ENCODE measurements at regions not wholly inside any gene's neighbourhood (a gene's known extent, or its start where the extent isn't known, plus 50 kb on each side); places are given as distances from the start of the nearest gene placed in this dataset.

DNA sequence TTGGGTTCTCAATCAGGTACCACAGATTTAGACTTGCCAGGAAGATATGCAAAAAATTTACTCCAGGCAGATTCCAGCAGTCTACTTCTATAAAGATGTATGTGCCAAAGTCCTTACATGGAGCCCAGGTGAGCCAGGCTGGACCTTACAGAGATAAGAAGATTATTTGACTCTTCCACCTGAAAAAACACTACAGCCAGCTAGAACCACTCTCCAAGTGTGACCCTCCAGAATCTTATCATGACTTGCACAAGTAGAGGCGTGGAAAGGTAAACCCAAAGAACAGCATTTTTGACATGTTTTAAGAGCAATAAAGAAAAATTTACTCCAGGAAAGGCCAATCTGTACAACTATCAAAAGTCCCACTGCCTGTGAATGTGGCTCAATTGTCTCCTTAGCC lies 146.8 kb upstream of the DPT start:
- no peak for DNase-seq

DNA sequence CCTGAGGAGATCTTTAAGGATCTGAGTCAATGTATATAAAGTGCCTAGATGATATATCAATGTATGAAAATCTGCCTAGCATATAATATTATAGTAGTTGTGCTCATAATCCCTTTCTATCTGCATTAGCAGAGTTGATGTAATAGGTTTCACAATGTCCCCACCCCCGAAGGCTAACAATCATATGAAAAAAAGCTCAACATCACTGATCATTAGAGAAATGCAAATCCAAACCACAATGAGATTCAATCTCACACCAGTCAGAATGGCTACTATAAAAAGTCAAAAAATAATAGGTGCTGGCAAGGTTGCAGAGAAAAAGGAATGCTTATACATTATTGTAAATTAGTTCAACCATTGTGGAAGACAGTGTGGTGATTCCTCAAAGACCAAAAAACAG lies 147.8 kb upstream of the DPT start:
- DNase-seq: no peak

DNA sequence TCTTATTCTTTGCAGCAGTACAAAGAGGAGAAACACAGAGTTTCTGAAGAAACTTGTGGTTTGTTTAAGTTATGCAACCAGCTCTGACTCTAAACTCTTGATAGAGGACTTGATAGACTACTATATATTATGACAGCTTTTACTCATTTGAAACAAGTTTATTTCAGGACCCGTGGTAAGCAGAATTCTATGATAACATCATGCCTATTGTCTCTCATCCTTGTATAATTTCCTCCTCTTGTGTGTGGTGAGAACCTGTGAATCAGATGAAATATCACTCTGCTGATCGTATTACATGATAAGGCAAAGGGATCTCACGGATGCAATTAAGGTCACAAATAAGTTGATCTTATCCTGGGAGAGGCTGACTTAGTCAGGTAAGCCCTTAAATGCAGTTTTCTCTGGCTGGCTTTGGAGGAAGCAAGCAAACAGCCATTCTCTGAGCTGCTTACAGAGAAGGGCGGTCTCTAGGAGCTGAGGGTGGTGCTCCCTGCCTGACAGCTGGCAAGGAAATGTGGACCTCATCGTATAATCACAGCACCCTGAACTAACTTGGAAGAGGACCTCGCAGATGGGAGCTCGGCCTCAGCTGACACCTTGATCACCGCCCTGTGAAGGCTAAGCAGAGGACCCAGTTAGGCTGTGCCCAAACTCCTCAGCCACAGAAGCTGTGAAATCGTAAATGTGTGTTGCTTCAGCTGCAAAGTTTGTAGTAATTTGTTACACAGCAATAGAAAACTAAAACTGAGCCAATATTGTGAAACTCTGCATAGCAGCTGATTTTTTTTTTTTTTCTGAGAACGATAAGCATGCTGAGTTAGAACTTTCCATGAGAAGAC lies 151.1 kb upstream of the DPT start:
- DNase-seq: no peak

DNA sequence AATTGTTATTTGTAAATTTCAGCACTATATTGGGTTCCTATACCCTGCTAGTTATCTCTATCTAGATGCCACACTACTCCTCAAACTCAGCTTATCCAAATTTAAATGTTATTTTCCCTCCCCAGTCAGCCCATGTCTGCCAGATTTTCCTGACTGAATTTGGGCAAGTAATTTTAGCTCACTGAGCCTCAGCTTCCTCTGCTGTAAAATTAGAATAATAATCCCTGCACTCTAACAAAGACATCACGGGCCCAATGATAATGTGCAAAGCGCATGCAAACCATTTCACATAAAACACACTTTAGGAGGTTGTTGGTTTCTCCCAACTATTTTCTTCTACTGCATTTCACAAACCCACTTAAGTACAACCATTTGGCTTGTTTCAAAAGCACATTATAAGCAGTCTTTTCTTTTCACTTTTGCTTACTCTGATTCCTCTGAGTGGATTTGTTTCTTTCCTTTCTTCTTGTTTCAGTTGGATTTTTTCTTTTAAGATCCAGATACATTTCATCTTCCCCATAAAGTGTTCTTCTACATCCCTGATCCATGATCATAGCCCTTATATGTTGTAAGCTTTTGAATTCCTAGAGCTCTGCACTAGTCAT lies 152.8 kb upstream of the DPT start:
- DNase-seq: no peak

DNA sequence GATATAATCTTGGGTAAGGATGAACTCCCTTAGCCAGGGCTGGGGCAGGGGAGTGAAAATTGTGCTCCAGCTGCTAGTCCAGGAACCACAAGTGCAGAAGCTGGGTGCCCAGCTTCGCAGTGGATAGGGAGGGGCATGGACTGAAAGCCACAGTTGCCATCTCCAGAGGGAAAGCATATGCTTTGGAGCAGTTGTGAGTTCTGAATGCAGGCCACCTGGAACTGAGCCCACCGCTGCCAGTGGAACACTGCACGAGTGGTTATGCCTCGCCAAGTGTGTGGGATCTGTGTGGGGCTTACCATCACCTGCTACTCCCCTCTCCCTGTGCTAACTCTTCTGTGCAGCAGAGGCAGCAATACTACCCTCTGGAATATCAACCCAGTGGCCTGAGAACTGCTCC lies 158.4 kb upstream of the DPT start:
- no peak for DNase-seq

DNA sequence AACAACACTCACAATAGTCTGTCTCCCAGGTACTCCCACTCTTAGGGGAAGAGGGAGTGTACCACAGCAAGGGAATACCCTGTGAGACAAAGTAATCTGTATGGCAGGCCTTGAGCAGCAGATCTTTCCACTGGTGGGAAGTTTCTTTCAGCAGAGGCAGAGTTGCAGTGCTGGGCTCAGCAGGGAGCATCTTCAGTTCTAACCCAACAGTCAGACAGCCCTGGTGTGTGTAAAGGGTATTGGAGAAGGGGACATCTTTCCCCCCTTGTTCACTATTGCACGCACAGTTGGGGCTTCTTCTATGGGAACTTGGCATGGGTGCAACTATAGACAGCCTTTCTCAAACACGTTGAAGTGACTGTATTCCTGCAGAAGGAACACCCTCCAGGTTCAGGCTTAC lies 159.4 kb upstream of the DPT start:
- no peak for DNase-seq

DNA sequence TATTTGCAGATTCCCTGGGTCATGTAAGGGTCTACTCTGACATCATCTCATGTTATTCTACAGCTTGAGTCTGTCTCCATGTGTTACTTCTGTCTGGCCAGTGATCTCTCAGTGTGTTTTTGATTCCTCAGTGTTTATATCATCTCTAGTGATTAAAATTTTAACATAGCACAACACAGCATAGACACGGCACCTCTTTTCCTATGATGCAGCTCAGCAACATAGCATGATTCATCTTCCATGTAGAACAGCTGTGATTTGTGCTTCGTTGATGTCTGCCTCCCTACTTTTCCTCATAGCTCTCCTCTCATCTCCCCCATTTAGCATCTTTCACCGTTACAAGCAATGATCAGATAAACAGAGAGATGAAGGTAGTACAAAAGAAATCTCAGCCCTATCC lies 163.9 kb upstream of the DPT start:
- no peak for DNase-seq

DNA sequence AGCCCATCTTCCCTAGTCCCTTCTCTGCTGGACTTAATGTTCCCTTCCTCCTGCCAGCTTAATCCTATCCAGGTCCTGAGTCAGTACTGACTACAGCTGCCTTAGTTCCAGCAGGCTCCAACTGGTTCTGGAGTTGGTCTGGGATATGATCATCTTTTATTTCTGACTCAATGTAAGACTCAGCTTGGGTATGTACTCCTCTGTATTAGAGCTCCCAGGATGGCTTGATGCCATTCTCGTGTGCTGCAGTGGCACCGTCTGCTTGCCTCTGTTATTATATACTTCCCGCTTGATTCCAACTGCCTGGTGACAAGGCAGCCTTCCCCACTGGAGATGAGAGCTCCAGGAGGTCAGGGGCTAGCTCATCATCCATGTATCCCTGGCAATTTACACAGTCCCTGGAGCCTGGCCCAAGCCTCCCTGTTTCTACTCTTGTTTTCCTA lies 164.4 kb upstream of the DPT start:
- no peak for DNase-seq

DNA sequence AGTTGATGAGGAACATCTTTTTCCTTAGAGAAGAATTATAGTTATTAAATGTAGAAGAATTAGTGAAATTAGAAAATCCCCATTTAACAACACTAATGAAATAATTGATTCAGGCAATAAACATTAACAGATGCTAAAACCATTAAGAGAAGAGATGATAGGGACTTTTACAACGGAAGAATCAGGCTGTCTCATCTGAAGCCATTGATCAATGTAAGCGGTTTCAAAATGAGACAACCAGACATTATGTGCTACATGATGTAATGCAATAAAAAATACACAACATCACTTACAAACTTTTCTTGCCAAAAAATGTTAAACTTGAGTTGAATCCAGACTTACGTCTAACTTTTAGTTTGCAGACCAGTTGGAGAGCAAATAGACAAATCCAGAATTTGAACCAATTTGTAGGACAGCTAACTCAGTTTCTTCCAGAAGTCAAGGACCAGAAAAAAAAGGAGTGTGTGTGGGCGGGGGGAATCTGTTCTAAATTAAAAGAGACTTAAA lies 165.4 kb upstream of the DPT start:
- no peak for DNase-seq

DNA sequence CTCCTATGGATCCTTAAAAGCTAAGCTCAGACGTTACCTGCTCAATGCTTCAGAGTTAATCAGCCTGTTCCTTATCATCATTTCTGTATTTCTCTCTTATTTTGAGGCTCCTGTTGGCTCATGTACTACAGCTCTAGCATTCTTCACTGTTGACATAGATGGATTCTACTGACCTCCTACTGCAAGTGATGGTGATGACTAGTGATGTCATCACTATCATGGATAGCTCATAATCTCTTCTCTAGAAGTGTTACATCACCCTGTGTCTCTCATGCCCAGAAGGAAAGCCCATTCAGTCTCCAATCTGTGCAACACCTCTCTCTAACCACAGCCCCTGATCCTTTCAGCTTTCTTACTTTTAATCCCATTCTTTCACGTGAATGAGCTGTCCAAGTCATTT lies 168.2 kb upstream of the DPT start:
- DNase-seq: no peak

DNA sequence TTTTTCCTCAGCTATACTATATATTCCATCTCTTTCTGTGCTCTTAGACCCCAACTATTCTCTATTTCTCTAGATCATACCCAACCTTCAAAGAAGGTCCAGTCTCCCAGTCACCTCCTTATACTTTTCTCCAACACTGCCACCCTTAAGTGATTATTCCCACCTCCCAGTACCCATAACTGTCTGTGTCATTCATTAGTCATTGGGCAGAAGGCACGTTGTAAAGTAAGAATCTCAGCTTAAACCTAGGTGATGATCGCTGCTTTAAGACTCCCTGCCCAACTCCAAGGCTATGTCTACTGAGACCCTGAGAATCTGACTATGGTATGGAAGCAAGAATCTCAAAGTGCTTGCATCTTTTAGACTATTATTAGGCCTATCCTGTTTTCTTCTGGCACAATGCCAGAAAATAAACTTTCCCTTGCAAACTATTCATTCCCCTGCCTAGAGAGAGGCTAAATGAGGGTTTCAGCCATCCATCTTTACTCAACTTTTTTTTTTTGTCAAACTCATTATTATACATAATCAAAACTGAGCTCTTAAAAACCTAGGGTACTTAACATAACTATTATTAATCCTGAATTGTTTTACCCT lies 174.3 kb upstream of the DPT start:
- no peak for DNase-seq

DNA sequence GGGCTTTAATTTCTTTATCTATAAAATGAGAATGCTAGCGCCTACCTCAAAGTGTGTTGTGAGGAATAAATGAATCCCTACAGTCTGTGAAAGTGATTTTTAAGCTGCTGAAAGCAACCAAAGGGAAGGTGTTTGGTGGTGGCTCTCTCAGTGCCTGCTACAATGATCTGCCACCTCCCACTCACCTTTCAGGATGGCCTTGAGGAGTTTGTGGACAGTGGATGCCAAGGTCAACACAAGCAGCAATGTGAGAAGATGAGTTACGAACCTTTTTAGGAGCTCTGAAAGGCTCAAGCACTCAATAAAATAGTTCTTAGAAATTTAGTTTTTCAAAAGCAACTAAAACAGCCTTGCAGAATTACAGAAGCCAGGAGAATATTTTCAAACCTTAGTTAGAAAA lies 176.6 kb upstream of the DPT start:
- DNase-seq: no peak

DNA sequence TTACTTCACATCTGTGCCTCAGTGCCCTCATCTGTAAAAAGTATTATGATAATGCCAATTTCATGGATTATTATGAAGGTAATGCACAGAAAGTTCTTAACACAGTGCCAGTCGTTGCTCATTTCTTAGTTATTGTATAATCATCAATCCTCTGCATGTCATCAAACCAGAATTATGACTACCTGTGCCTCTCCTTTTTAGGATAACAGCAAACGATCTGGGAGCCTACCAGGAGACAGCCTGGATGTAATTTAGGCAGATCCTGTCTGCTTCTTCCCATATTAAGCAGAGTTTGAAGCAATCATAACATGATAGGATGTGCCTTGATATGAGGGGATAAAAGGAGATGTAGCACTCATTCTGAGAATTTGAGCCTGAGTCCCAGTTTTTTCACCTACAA lies 177.4 kb upstream of the DPT start:
- no peak for DNase-seq

DNA sequence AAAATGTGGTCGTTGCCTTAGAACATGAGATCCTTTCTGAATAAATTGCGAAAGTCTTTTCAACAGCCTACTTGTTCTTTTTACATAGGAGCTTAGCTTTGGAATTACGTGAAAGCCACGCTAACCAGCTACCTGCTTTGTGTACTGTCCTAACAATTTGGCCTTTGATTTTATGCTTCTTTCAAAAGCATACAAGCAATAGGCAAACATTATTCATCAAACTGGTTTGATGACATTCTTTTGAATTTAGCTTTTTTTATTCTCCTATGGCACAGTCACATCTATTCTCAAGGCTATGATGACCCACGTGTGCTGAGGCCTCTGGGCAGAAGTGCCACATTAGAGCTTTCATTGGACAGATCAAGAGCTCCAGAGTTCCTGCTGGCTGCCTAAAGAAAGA lies 178.0 kb upstream of the DPT start:
- no peak for DNase-seq

DNA sequence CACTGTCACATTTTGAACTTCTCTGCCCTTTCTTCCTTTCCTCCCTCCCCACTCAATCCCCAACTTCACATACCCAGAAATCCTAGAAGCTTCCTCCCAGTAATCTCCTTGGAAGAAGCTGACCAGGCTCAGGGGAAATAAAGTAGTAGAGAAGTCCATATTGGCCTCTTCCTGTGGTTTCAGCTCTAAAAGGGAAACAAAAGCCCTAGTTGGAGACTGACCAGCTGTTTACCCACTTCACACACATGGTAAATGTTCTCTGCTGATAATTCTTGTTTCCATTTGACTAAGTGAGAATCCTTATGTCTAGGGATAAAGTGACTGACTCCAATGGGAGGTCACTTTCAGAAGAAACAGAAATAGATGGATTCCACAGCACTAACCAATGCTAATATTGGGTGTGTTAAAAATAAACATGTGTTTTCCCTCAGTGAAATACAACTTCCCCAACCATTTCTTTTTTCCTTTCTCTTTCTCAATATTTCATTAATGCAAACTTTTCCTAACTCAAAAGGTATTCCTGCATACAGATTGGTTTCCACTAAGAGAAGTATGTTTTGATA lies 178.9 kb upstream of the DPT start:
- no peak for DNase-seq

DNA sequence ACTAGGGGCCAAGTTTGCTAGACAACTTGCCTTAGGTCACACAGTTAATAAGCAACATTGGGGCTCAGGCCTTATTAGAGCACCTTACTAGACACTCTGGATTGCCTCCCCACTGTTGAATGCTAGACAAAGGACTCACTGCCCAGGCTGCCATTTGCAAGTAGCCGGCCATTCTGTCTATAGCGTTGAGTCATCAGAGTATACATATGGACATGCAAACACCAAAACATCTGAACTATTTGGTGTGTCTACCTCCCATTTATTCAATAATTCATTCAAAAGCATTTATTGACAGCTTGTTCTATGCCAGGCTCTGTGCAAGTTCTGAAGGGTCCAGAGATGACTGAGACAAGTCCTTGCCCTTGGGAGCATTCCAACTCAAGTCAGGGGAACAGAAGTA lies 181.4 kb upstream of the DPT start:
- DNase-seq: no peak

DNA sequence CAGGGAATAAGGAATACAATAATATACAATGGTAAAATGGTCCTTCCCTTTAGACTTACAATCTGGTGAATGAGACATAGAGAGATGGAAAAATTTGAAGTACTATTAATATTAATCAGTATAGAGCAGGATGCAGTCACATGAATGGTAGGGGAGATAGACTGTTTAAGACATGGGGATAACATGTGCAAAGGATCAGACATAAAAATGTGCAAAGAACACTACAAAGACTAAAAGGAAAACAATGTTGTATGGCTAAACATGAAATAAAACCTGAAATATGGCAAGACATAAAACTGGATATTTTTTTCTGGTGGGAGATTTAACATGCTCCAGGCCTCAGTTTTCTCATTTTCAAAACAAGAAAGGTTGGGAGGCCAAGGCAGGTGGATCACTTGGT lies 182.4 kb upstream of the DPT start:
- no peak for DNase-seq

DNA sequence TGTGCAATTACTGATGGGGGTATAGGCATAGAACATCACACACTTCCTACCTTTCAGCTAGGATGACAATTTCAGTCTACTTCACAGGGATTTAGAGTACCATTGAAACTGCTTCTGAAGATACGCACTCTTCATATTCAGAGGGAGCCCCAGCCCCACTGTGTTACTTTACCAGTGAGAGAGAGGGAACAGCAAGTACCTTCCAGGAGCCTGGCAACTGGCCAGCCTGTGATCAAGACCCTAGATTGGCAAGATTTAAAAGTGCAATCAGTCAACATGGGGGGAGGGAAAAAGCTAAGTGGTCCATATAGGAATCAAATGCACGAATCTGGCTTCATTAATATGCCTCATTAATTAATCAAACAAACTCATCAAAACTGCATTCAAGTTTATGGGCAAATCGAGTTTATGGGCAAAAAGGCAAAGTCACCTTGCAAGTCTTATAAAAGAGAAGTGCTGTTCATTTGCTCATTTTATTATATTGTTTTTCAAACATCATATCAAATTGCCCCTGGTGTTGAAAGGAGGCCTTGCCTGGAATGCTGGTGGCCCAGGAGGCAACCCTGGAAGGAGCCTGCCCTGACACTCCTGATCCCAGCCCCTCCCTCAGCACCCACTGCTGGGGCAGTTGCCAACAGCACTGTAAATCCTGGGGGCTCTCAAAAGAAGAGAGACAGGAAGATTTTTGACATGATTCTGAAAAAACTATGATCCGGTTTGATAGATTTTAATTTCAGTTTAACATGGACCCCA lies 184.9 kb upstream of the DPT start:
- no peak for DNase-seq

DNA sequence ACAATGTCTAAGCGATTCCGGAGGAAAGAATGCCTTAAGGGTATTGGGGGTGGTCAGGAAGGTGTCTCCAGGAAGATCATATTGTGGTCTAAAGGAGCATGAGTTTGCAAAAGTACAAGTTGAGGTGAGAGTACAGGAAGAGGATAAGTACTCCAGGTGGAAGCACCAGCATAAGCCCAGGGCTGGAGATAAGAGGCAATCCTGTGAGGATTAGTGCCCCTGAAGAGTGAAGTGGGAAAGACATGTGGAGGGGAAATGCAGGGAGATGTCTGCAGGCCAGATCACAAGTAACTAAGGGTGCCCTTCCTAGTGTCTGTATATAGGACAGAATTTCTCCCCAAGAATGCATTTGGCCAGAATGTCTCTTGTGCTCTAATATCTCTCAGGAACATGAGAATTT lies 188.3 kb upstream of the DPT start:
- DNase-seq: no peak

DNA sequence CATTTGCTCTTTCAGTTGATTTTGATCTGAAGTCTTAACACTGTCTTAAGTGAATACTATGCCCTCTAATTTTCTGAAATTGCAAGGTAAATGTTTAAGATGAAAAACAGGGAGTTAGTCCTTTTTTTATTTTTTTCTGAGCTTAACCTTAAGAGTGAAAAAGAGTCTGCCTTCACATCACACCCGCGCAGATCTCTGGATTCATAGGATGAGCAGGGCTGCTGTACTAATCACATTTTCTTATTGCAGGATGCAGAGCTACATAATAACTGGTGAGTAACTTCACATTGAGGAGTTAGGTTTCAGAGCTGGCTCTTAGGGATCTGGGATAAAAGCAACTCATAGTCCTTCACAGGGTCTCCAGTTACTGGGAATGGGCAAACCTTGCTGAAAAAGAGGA lies 188.7 kb upstream of the ATP1B1 start:
- DNase-seq: no peak

DNA sequence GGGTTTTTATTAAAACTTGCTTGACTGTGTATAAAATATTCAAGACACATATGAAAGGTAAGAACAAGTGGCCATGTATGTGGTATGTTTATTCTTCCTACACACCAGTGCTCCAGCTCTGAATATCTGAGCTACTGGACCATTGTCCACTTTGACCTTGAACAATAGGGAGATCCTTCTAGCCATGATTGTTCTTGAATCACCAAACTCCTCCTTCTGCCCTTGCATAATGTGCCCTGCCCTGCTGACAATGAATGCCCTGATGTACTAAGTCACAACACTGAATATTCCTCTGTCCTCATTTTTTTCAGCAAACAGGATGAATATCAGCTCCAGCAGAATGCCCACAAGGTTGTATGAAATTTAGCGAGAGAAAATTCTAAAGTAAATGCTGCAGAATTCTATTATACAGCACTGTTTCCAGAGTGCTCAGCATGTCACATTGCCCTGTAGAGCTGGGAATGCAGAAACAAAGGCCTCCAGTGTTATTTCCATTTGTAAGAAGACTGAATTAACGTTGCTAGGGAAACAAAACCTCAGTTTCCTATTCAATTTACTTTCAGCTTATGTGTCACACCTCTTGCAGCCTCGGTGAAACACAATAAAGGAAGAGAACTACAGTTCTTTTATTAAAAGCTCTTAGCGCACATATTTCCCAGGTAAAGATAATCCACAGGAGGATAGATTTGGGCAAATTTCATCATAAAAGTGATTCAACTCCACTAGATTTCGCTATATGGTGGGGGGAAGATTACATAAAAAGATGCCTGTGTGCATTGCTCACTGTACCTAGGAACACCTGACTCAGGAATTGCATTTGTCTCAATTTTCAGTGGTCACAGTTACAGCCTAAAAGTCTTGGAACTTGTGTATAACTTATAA lies 187.4 kb upstream of the ATP1B1 start:
- DNase-seq: no peak

DNA sequence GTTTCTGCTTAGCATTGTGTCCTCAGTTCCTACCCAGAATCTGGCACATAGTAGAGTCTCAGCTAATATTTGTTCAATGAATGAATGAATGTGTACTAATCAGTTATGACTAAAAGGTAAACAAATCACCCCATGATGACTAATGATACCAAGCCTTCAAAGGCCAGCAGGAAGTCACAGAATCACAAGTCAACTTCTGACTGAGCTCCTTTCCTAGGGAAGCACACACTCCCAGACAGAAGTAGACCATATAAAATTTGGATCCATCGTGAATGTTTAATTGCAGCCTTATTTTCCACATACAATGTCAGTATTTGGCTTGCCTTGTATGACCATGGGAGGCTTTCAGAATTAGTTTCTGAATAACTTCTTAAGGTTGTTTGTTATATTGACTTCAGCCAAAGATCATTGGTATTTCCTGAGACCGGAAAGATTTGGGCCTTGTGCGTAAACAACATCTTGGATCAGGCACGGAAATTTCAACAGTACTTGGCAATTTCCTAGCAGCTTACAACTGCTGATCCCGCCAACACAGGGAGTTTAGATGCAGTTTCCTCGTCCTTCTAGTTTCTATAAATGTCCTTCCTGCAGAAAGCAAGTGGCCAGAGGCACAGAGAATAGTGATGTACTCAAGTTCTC lies 185.9 kb upstream of the ATP1B1 start:
- no peak for DNase-seq
